ENCODE measurements at regions not wholly inside any gene's neighbourhood (a gene's known extent, or its start where the extent isn't known, plus 50 kb on each side); places are given as distances from the start of the nearest gene placed in this dataset.

- H3K4me3 ChIP-seq (ENCODE audit: insufficient read depth, low read depth, low read length), result no peak overlapping the region
- no peak overlapping the region for H4K5ac ChIP-seq (ENCODE audit: low read depth, low read length)
- H3K18ac ChIP-seq (ENCODE audit: low read depth, low read length), result no peak overlapping the region
- H3K79me1 ChIP-seq (ENCODE audit: low read depth in 1 of 2, low read length in 2 of 2), result no peaks in the 10 kb centered on the region
- H3K4me2 ChIP-seq (ENCODE audit: low read depth, low read length), result no peak overlapping the region
- in situ Hi-C loops (cut with MboI; ENCODE audit: low sequenced_read_pairs) (no loop called here), intact Hi-C loops (cut with micrococcal nuclease) (no loop called here), dilution Hi-C loops (cut with HindIII; ENCODE audit: low sequenced_read_pairs, unreplicated experiment) (no loop called here)
- no peak overlapping the region for H4K91ac ChIP-seq (ENCODE audit: insufficient read depth, low read depth, low read length)
- no peaks in the 10 kb centered on the region for H3K36me3 ChIP-seq (ENCODE audit: control insufficient read depth, insufficient read depth, low read length)
- no peaks in the 10 kb centered on the region for H3K9me1 ChIP-seq (ENCODE audit: insufficient read depth, low read length)
- H3K23ac ChIP-seq (ENCODE audit: low read depth, low read length), result no peak overlapping the region
- no peak overlapping the region for H3K4ac ChIP-seq (ENCODE audit: low read depth, low read length)
- H2BK5ac ChIP-seq (ENCODE audit: low read depth, low read length, poor library complexity, severe bottlenecking), result no peak overlapping the region
- H3K27ac ChIP-seq (ENCODE audit: insufficient read depth, low read length), result no peak overlapping the region
- H3K9me3 ChIP-seq (ENCODE audit: control insufficient read depth, insufficient read depth, low read length), result no peaks in the 10 kb centered on the region
- WGBS, 2 experiments (ENCODE audit: extremely low coverage in 2 of 2, insufficient read length in 1 of 2), result 40% methylated on average over 1 of the region's 8 CpGs; no CpG with 5 or more reads in 1 of the 2 experiments
- H2BK15ac ChIP-seq (ENCODE audit: low read depth, low read length), result no peak overlapping the region
- 0 out of 2 replicates have a peak, but pooled peaks have one; percentile 4 for TF ChIP-seq USF2 (IDR thresholded peaks at IDR 0.05; ENCODE audit: low read depth, low read length)
- TF ChIP-seq BHLHE40 (IDR thresholded peaks at IDR 0.05; ENCODE audit: low read depth, low read length), result no peak
- no peak overlapping the region for H2AFZ ChIP-seq (replicated peaks; ENCODE audit: low read length, poor library complexity)
- no peak overlapping the region for H2AK5ac ChIP-seq (ENCODE audit: low read depth, low read length)
- H3K9ac ChIP-seq (ENCODE audit: low read depth, low read length), result no peak overlapping the region
- no peak overlapping the region for H3K56ac ChIP-seq (ENCODE audit: extremely low read depth, insufficient read depth, low read length)
- H2AK9ac ChIP-seq (replicated peaks; ENCODE audit: low read depth, low read length, poor library complexity), result no peak overlapping the region
- ChIA-PET CTCF (no interaction called here), POLR2A (ENCODE audit: unreplicated experiment) (no interaction called here)
- no TSS peak for BruUV-seq (replicated peaks)
- peak; percentile 50 for ATAC-seq (ENCODE audit: low read depth)
- H4K8ac ChIP-seq (ENCODE audit: low read depth in 2 of 2, low read length in 2 of 2), result no peak overlapping the region
- H2BK20ac ChIP-seq (ENCODE audit: low read depth, low read length), result no peak overlapping the region
- no peak overlapping the region for H3K14ac ChIP-seq (replicated peaks; ENCODE audit: low read depth, low read length)
- H3K4me1 ChIP-seq (ENCODE audit: control insufficient read depth, insufficient read depth, low read length), result peaks cover 9% of the 10 kb centered on the region; the same call in 1 of the 2 replicates
- DNase-seq, result peak; percentile 48
- peaks cover 13% of the 10 kb centered on the region for H3K27me3 ChIP-seq (ENCODE audit: control insufficient read depth, insufficient read depth, low read length)
- no peak overlapping the region for H2BK120ac ChIP-seq (ENCODE audit: low read depth, low read length)
- H4K20me1 ChIP-seq (ENCODE audit: insufficient read depth, low read length), result no peaks in the 10 kb centered on the region
Observed at GRCh38 chr15:70327856-70328678, 230.3 kb upstream of the TLE3 start.
